Kidney (tissue), 13 donors: ENCODE measurements at regions not wholly inside any gene's neighbourhood (a gene's known extent, or its start where the extent isn't known, plus 50 kb on each side); places are given as distances from the start of the nearest gene placed in this dataset.

Source experiments
- DNase-seq, 5 donors: peaks; one replicate each; pipeline ENCODE4 v3.0.0-alpha.2; 2013 to 2020
- FAIRE-seq: peaks from 2 replicates; lab custom pipeline; 2012; peaks lifted over from hg19 to GRCh38; lab: Jason Lieb, UNC
- H3K27ac ChIP-seq, 2 donors: one replicate each; pipeline ENCODE4 v1.7.0; 2013; ENCODE audit warnings: low read depth in 2 of 2, low read length in 2 of 2, inconsistent platforms in 1 of 2
- H3K27me3 ChIP-seq: one replicate; pipeline ENCODE4 v1.7.1; 2013; ENCODE audit warnings: low read length, inconsistent platforms; ENCODE audit not compliant: control insufficient read depth, insufficient read depth
- H3K36me3 ChIP-seq, 3 donors: one replicate each; pipeline versions ENCODE4 v1.7.0 to v1.7.1; 2013; ENCODE audit warnings: low read length in 3 of 3, control low read depth in 1 of 3, inconsistent platforms in 1 of 3; ENCODE audit not compliant: insufficient read depth in 3 of 3, control insufficient read depth in 2 of 3
- H3K4me1 ChIP-seq, 3 donors: one replicate each; pipeline versions ENCODE4 v1.7.0 to v1.7.1; 2013; ENCODE audit warnings: low read length in 3 of 3, inconsistent platforms in 1 of 3, low read depth in 1 of 3; ENCODE audit not compliant: control insufficient read depth in 2 of 3, insufficient read depth in 2 of 3
- H3K4me3 ChIP-seq, 3 donors: one replicate each; pipeline versions ENCODE4 v1.7.0 to v1.8.1; 2013; ENCODE audit warnings: low read length in 3 of 3, control low read depth in 1 of 3, inconsistent platforms in 1 of 3
- H3K9ac ChIP-seq, 3 donors: one replicate each; pipeline versions ENCODE4 v1.7.0 to v1.7.1; 2013; ENCODE audit warnings: low read length in 3 of 3, control low read depth in 1 of 3, inconsistent platforms in 1 of 3
- H3K9me3 ChIP-seq, 3 donors: one replicate each; pipeline versions ENCODE4 v1.7.0 to v1.7.1; 2013; ENCODE audit warnings: low read length in 3 of 3, control low read depth in 1 of 3, inconsistent platforms in 1 of 3; ENCODE audit not compliant: control insufficient read depth in 2 of 3, insufficient read depth in 1 of 3
- CTCF ChIP-seq: IDR thresholded peaks from 3 replicates; pipeline ENCODE4 v1.5.1; 2012; ENCODE audit warnings: mild to moderate bottlenecking, moderate library complexity, borderline replicate concordance; ENCODE audit not compliant: insufficient read depth; ENCODE audit errors: extremely low read depth
- intact Hi-C: fragments of 100-400 bp; cut with DNase I; formaldehyde crosslinking; loops from one replicate; pipeline ENCODE4 v1.11.1; 2022
- donor health status: control.
- donor health status: control.
- donor health status: control.
- donor health status: control.
- donor health status: control.
- donor health status: DM: yes; HTN: yes; CAD: no.
- donor health status: Normal renal cell carcinoma (clear cell type).

- Histone ChIP-seq H3K36me3 (no peaks in the 10 kb centered on the region), H3K9me3 (no peaks in the 10 kb centered on the region), H3K4me1 (no peaks in the 10 kb centered on the region), H3K4me3 (no peak overlapping the region), H3K27ac (no peak overlapping the region), H3K27me3 (no peaks in the 10 kb centered on the region), H3K9ac (no peak overlapping the region)
- no peak for DNase-seq
- intact Hi-C loops: no loop called here
- TF ChIP-seq CTCF: no peak
- no peak for FAIRE-seq
Observed at GRCh38 chr5:116834796-116835515, 260.3 kb upstream of the SEMA6A start.

GRCh38 chr5:116830079-116830478 is 255.5 kb upstream of the SEMA6A start:
- Histone ChIP-seq H3K27me3 (no peaks in the 10 kb centered on the region), H3K4me3 (no peak overlapping the region), H3K9me3 (no peaks in the 10 kb centered on the region), H3K4me1 (no peaks in the 10 kb centered on the region), H3K36me3 (no peaks in the 10 kb centered on the region), H3K27ac (no peak overlapping the region), H3K9ac (no peak overlapping the region)
- DNase-seq (no peak), FAIRE-seq (no peak)
- TF ChIP-seq CTCF: no peak
- intact Hi-C loops: no loop called here

GRCh38 chr5:116827078-116827477 is 252.5 kb upstream of the SEMA6A start:
- no peak for TF ChIP-seq CTCF
- no peaks in the 10 kb centered on the region for H3K27me3 ChIP-seq
- no peaks in the 10 kb centered on the region for H3K36me3 ChIP-seq
- no peaks in the 10 kb centered on the region for H3K4me1 ChIP-seq
- no peak for DNase-seq
- FAIRE-seq: no peak
- intact Hi-C loops: no loop called here
- H3K9me3 ChIP-seq: no peaks in the 10 kb centered on the region
- H3K9ac ChIP-seq: no peak overlapping the region
- H3K27ac ChIP-seq: no peak overlapping the region
- H3K4me3 ChIP-seq: no peak overlapping the region

GRCh38 chr5:116825486-116825885 is 250.9 kb upstream of the SEMA6A start:
- FAIRE-seq: no peak
- no peak for TF ChIP-seq CTCF
- intact Hi-C loops: no loop called here
- H3K36me3 ChIP-seq: no peaks in the 10 kb centered on the region
- no peak overlapping the region for H3K9ac ChIP-seq
- no peaks in the 10 kb centered on the region for H3K27me3 ChIP-seq
- H3K4me1 ChIP-seq: no peaks in the 10 kb centered on the region
- no peak overlapping the region for H3K4me3 ChIP-seq
- no peak for DNase-seq
- H3K9me3 ChIP-seq: no peaks in the 10 kb centered on the region
- no peak overlapping the region for H3K27ac ChIP-seq
